SK-N-SH (cell line): ENCODE measurements at regions not wholly inside any gene's neighbourhood (a gene's known extent, or its start where the extent isn't known, plus 50 kb on each side); places are given as distances from the start of the nearest gene placed in this dataset.

ENCODE experiments used
- CTCF ChIA-PET: fragments of 300-600, 350-600 bp; formaldehyde crosslinking; extraction: SDS; loops from one replicate; lab custom pipeline; 2021; lab: Yijun Ruan, JAX
- POLR2A ChIA-PET: fragments of 350-600 bp; sonication (Branson Sonifier 250); formaldehyde crosslinking; extraction: SDS; loops from one replicate; lab custom pipeline; 2020; ENCODE audit warnings: antibody characterized with exemption, inconsistent platforms; lab: Yijun Ruan, JAX
- DNase-seq: peaks from one replicate; pipeline ENCODE4 v3.0.0; 2012
- H2AFZ ChIP-seq: fragments of 200-600 bp; sonication (generic); 2 replicates; pipeline ENCODE4 v1.8.1; 2016; ENCODE audit warnings: antibody characterized with exemption, mild to moderate bottlenecking, low read depth
- H3F3A ChIP-seq: fragments of 200-600 bp; sonication (generic); replicated peaks from 2 replicates; pipeline ENCODE3; 2016; ENCODE audit warnings: antibody characterized with exemption, mild to moderate bottlenecking; ENCODE audit not compliant: insufficient read depth
- H3K27ac ChIP-seq, 2 experiments: fragments of 200-500 bp in 1 of 2; fragments of 200-600 bp in 1 of 2; sonication (Bioruptor generic) in 1 of 2; sonication (generic), shearing (Covaris generic) in 1 of 2; 2 replicates each; pipeline versions ENCODE4 v1.5.1 to v1.6.1; 2014 to 2016; ENCODE audit warnings: low read depth in 2 of 2, inconsistent platforms in 1 of 2, low read length in 1 of 2, mild to moderate bottlenecking in 1 of 2, mixed read lengths in 1 of 2
- H3K27me3 ChIP-seq: fragments of 200-600 bp; sonication (generic), shearing (Covaris generic); 2 replicates; pipeline ENCODE4 v1.6.1; 2016; ENCODE audit warnings: mixed run types; ENCODE audit not compliant: insufficient read depth
- H3K36me3 ChIP-seq, 2 experiments: fragments of 200-500 bp in 1 of 2; fragments of 200-600 bp in 1 of 2; sonication (Bioruptor generic) in 1 of 2; sonication (generic) in 1 of 2; replicated peaks in 1 of 2; 2 replicates each; pipeline versions ENCODE3 to v1.5.1; 2014 to 2016; ENCODE audit warnings: low read length in 1 of 2, mild to moderate bottlenecking in 1 of 2; ENCODE audit not compliant: insufficient read depth in 2 of 2, control insufficient read depth in 1 of 2
- H3K4me1 ChIP-seq, 2 experiments: fragments of 200-500 bp in 1 of 2; fragments of 200-600 bp in 1 of 2; sonication (Bioruptor generic) in 1 of 2; sonication (generic), shearing (Covaris generic) in 1 of 2; 2 replicates each; pipeline versions ENCODE4 v1.5.1 to v1.6.1; 2014 to 2016; ENCODE audit warnings: low read depth in 1 of 2, low read length in 1 of 2, mixed run types in 1 of 2; ENCODE audit not compliant: insufficient read depth in 2 of 2, control insufficient read depth in 1 of 2
- H3K4me2 ChIP-seq: fragments of 200-600 bp; sonication (generic), shearing (Covaris generic); 2 replicates; pipeline ENCODE4 v1.6.1; 2017; ENCODE audit warnings: mixed run types
- H3K4me3 ChIP-seq, 2 experiments: fragments of 200-500 bp in 1 of 2; fragments of 200-600 bp in 1 of 2; sonication (Bioruptor generic) in 1 of 2; sonication (generic), shearing (Covaris generic) in 1 of 2; 2 replicates each; pipeline versions ENCODE4 v1.5.1 to v1.8.1; 2014 to 2016; ENCODE audit warnings: low read depth in 2 of 2, inconsistent platforms in 1 of 2, low read length in 1 of 2, mild to moderate bottlenecking in 1 of 2, mixed read lengths in 1 of 2, moderate library complexity in 1 of 2
- H3K79me2 ChIP-seq: fragments of 200-600 bp; sonication (generic); 2 replicates; pipeline ENCODE4 v1.8.1; 2017; ENCODE audit warnings: mild to moderate bottlenecking; ENCODE audit not compliant: insufficient read depth
- H3K9ac ChIP-seq: fragments of 200-600 bp; sonication (generic); 2 replicates; pipeline ENCODE4 v1.6.1; 2017; ENCODE audit warnings: mixed run types
- H3K9me2 ChIP-seq: fragments of 200-600 bp; sonication (generic); 2 replicates; pipeline ENCODE4 v1.6.1; 2017; ENCODE audit warnings: mixed run types
- H3K9me3 ChIP-seq: fragments of 200-600 bp; sonication (generic); 2 replicates; pipeline ENCODE4 v1.6.1; 2017; ENCODE audit warnings: mixed run types, mild to moderate bottlenecking, moderate library complexity
- H4K20me1 ChIP-seq: fragments of 200-600 bp; sonication (generic); 2 replicates; pipeline ENCODE4 v1.6.1; 2017; ENCODE audit warnings: mild to moderate bottlenecking, mixed run types; ENCODE audit not compliant: insufficient read depth
- ELF1 ChIP-seq: IDR thresholded peaks from 2 replicates; pipeline ENCODE4 v1.4.0; 2012
- EP300 ChIP-seq, 2 experiments: IDR thresholded peaks; 2 replicates each; pipeline versions ENCODE4 v1.4.0 to v1.6.1; 2012; ENCODE audit warnings: borderline replicate concordance in 1 of 2, low read depth in 1 of 2, low read length in 1 of 2
- FOXJ3 ChIP-seq: sonication (generic); formaldehyde crosslinking; IDR thresholded peaks from 2 replicates; pipeline ENCODE4 v1.5.1; 2020; ENCODE audit warnings: mild to moderate bottlenecking, missing genetic modification reagents
- FOXM1 ChIP-seq: IDR thresholded peaks from 2 replicates; pipeline ENCODE4 v1.4.0; 2012; ENCODE audit warnings: low read depth, mild to moderate bottlenecking
- GABPA ChIP-seq: IDR thresholded peaks from 2 replicates; pipeline ENCODE4 v1.4.0; 2012; ENCODE audit warnings: low read depth, mild to moderate bottlenecking
- JUND ChIP-seq: IDR thresholded peaks from 2 replicates; pipeline ENCODE4 v1.4.0; 2012
- MEF2A ChIP-seq: IDR thresholded peaks from 2 replicates; pipeline ENCODE4 v1.4.0; 2012; ENCODE audit warnings: low read depth, borderline replicate concordance
- MXI1 ChIP-seq: IDR thresholded peaks from 2 replicates; pipeline ENCODE4 v1.6.1; 2012; ENCODE audit warnings: mild to moderate bottlenecking, low read depth, low read length, improper control_type of control experiment
- NFIC ChIP-seq: IDR thresholded peaks from 2 replicates; pipeline ENCODE4 v1.4.0; 2012; ENCODE audit warnings: borderline replicate concordance
- POLR2AphosphoS5 ChIP-seq: IDR thresholded peaks from 2 replicates; pipeline ENCODE4 v1.6.1; 2012; ENCODE audit warnings: low read depth, low read length
- RFX5 ChIP-seq: IDR thresholded peaks from 2 replicates; pipeline ENCODE4 v1.6.1; 2012; ENCODE audit warnings: mild to moderate bottlenecking, improper control_type of control experiment, low read length
- SIN3A ChIP-seq: IDR thresholded peaks from 2 replicates; pipeline ENCODE4 v1.6.1; 2012; ENCODE audit warnings: low read depth, mild to moderate bottlenecking, low read length, moderate library complexity, borderline replicate concordance
- TCF12 ChIP-seq: IDR thresholded peaks from 2 replicates; pipeline ENCODE4 v1.4.0; 2012
- WGBS: methylation state at CpG from one replicate; pipeline ENCODE4 v1.1.6; 2017; ENCODE audit warnings: low lambda C conversion rate; 5-methylcytosine and 5-hydroxymethylcytosine counted together
- TF ChIP-seq, protein P1 (sequence below): IDR thresholded peaks from 2 replicates; pipeline ENCODE4 v1.4.0; 2012; ENCODE audit warnings: low read depth
- TF ChIP-seq, protein P2 (sequence below): fragments of 150-350 bp; IDR thresholded peaks from 2 replicates; pipeline ENCODE4 v1.6.1; 2016; ENCODE audit warnings: mild to moderate bottlenecking, low read depth, low read length
- TF ChIP-seq, protein P3 (sequence below): fragments of 200-600 bp; sonication (generic); IDR thresholded peaks from 2 replicates; pipeline ENCODE4 v1.6.1; 2017; ENCODE audit warnings: antibody characterized with exemption, mild to moderate bottlenecking, moderate library complexity
- TF ChIP-seq, protein P4 (sequence below): IDR thresholded peaks from 2 replicates; pipeline ENCODE4 v1.4.0; 2012; ENCODE audit warnings: low read depth, borderline replicate concordance

DNA sequence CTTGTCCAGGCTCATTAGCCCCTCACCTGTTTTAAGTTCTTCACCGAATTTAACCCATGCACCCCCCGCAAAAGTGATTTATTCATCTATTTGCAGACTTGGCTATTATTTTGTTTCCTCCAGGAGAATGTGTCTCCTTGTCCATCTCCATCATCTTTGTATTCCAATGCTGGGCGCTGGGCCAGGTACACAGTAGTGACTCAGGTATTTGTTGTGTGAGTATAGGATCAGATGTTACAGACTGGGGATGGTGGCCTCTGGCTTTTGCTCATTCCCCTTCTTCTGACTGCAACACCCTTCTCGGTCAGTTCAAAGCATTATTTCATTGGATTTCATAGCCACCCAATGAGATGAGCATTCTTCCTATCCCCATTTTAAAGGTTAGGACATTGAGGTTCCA lies 408.2 kb downstream of the MN1 start:
- CTCF ChIA-PET = no interaction called here

DNA sequence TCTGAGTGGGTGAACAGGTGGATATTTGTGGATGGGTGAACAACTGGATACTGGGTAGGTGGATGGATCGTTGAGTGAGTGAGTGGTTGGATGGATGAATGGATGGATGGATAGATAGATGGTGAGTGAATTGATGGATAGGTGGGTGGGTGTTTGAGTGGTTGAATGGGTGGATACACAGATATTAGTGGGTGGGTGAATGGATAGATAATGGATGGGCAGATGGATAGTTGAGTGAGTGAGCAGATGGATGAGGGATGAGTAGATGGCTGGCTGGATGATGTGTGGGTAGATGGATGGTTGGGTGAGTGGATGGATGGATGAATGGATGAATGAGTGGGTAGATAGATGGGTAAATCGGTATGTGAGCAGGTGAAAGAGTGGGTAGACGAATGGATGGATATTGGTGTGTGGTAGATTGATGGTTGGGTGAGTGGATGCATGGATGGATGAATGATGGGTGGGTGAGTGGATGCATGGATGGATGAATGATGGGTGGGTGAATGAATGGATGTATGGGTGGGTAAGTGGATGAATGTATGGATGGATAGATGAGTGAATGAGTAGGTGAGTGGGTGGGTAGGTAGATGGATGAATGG lies 406.7 kb downstream of the MN1 start:
- TF ChIP-seq MEF2A = no peak
- TF ChIP-seq FOXJ3 (CRISPR knock-in tag) = no peak
- TF ChIP-seq ELF1 = no peak
- TF ChIP-seq, protein P1, sequence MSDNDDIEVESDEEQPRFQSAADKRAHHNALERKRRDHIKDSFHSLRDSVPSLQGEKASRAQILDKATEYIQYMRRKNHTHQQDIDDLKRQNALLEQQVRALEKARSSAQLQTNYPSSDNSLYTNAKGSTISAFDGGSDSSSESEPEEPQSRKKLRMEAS = no peak
- TF ChIP-seq FOXM1 = no peak
- TF ChIP-seq SIN3A = no peak
- no peak for TF ChIP-seq RFX5
- no peak for TF ChIP-seq NFIC
- no peaks in the 10 kb centered on the region for H3K9me3 ChIP-seq
- no peaks in the 10 kb centered on the region for H3K36me3 ChIP-seq
- no peak overlapping the region for H3K27ac ChIP-seq
- H2AFZ ChIP-seq = no peak overlapping the region
- no peak for DNase-seq
- ChIA-PET POLR2A (no interaction called here), CTCF (no interaction called here)
- no peaks in the 10 kb centered on the region for H4K20me1 ChIP-seq
- H3K27me3 ChIP-seq = peaks cover 28% of the 10 kb centered on the region
- H3K4me3 ChIP-seq = no peak overlapping the region
- no peaks in the 10 kb centered on the region for H3K79me2 ChIP-seq
- no peak overlapping the region for H3K9ac ChIP-seq
- H3K9me2 ChIP-seq = no peaks in the 10 kb centered on the region
- H3F3A ChIP-seq = no peaks in the 10 kb centered on the region
- 30% methylated on average over 3 of the region's 3 CpGs for WGBS
- no peaks in the 10 kb centered on the region; a peak in 1 of 4 replicates for H3K4me1 ChIP-seq
- H3K4me2 ChIP-seq = no peak overlapping the region

More for the DNA sequence above, 408.2 kb downstream of the MN1 start:
- Histone ChIP-seq H3K36me3 (no peaks in the 10 kb centered on the region), H3K9ac (no peak overlapping the region), H3K27me3 (peaks cover 32% of the 10 kb centered on the region), H3K9me2 (no peaks in the 10 kb centered on the region), H3K27ac (no peak overlapping the region), H3F3A (no peaks in the 10 kb centered on the region), H3K4me2 (no peak overlapping the region), H3K79me2 (no peaks in the 10 kb centered on the region), H2AFZ (no peak overlapping the region), H3K9me3 (no peaks in the 10 kb centered on the region), H3K4me1 (no peaks in the 10 kb centered on the region), H3K4me3 (no peak overlapping the region), H4K20me1 (no peaks in the 10 kb centered on the region)
- WGBS = 49% methylated on average over 4 of the region's 4 CpGs
- POLR2A ChIA-PET = no interaction called here
- no peak for DNase-seq
- TF ChIP-seq GABPA = no peak

DNA sequence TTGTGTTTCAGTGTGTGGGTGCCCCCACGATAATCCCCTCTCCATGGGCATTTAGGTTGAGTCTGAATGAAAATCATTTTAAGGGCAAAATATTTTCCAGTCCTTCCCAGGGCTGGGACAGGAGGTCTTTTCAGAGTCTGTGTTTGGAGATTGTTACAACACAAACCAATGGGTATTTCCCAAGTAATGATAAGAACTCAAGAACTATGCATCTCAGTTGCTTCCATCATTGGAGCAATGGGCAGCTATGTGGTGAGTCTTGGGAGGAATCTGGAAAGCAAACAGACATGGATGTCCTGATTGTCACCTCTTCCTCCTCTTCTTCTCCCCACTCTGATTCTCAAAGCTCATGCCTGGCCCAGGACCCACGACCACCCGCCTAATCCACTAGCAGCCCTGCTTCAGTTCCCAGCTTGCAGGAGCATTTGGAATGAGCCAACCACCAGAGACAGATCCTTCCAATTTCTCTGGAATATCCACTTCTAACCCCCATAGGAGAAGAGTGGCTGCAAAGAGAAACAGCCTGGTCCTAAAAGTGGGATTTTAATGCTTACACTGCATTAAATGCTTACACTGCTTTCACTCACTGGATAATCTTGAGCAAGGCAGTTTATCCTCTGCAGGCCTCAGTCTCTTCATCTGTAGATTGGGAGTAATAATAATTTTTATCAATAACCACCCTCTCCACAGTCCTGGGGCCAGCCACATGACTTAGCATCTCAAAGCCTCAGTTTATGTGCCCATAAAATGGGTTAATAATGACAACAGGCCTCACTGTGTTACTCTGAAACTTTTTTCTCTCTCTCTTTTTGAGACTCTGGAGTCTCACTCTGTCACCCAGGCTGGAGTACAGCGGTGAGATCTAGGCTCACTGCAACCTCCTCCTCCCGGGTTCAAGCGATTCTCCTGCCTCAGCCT lies 404.3 kb downstream of the MN1 start:
- Histone ChIP-seq H3K27ac (no peak overlapping the region), H3K79me2 (no peaks in the 10 kb centered on the region), H3K27me3 (peaks cover 18% of the 10 kb centered on the region; the same call in 1 of the 2 replicates), H3F3A (no peaks in the 10 kb centered on the region), H4K20me1 (no peaks in the 10 kb centered on the region), H3K4me1 (no peaks in the 10 kb centered on the region; a peak in 1 of 4 replicates), H3K9me3 (no peaks in the 10 kb centered on the region), H3K36me3 (no peaks in the 10 kb centered on the region), H3K4me3 (no peak overlapping the region), H2AFZ (no peak overlapping the region), H3K9ac (no peak overlapping the region), H3K4me2 (no peak overlapping the region), H3K9me2 (no peaks in the 10 kb centered on the region)
- 78% methylated on average over 6 of the region's 6 CpGs for WGBS
- POLR2A ChIA-PET = no interaction called here
- DNase-seq = no peak
- CTCF ChIA-PET = interaction anchor here (0.9 kb wide), 1 partner anchor 8 kb away, joined by 3 read pairs; no protein-coding TSS in a partner anchor
- TF ChIP-seq EP300 (IDR thresholded peaks at IDR 0.05; ENCODE audit: borderline replicate concordance in 1 of 2, low read depth in 1 of 2, low read length in 1 of 2) (no peak), TCF12 (no peak), POLR2AphosphoS5 (no peak), RFX5 (no peak), MXI1 (no peak), JUND (no peak)
- TF ChIP-seq, protein P2, sequence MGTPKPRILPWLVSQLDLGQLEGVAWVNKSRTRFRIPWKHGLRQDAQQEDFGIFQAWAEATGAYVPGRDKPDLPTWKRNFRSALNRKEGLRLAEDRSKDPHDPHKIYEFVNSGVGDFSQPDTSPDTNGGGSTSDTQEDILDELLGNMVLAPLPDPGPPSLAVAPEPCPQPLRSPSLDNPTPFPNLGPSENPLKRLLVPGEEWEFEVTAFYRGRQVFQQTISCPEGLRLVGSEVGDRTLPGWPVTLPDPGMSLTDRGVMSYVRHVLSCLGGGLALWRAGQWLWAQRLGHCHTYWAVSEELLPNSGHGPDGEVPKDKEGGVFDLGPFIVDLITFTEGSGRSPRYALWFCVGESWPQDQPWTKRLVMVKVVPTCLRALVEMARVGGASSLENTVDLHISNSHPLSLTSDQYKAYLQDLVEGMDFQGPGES = no peak
- TF ChIP-seq, protein P1 = no peak
- TF ChIP-seq, protein P3, sequence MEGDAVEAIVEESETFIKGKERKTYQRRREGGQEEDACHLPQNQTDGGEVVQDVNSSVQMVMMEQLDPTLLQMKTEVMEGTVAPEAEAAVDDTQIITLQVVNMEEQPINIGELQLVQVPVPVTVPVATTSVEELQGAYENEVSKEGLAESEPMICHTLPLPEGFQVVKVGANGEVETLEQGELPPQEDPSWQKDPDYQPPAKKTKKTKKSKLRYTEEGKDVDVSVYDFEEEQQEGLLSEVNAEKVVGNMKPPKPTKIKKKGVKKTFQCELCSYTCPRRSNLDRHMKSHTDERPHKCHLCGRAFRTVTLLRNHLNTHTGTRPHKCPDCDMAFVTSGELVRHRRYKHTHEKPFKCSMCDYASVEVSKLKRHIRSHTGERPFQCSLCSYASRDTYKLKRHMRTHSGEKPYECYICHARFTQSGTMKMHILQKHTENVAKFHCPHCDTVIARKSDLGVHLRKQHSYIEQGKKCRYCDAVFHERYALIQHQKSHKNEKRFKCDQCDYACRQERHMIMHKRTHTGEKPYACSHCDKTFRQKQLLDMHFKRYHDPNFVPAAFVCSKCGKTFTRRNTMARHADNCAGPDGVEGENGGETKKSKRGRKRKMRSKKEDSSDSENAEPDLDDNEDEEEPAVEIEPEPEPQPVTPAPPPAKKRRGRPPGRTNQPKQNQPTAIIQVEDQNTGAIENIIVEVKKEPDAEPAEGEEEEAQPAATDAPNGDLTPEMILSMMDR = no peak
- TF ChIP-seq, protein P4, sequence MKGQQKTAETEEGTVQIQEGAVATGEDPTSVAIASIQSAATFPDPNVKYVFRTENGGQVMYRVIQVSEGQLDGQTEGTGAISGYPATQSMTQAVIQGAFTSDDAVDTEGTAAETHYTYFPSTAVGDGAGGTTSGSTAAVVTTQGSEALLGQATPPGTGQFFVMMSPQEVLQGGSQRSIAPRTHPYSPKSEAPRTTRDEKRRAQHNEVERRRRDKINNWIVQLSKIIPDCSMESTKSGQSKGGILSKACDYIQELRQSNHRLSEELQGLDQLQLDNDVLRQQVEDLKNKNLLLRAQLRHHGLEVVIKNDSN = no peak
